ENCODE measurements at regions not wholly inside any gene's neighbourhood (a gene's known extent, or its start where the extent isn't known, plus 50 kb on each side); places are given as distances from the start of the nearest gene placed in this dataset.
"Not testable (repeated sequence)": the region's sequence is repeated elsewhere in the genome, so short reads cannot be mapped to it uniquely, and the experiment has no call there.

DNA sequence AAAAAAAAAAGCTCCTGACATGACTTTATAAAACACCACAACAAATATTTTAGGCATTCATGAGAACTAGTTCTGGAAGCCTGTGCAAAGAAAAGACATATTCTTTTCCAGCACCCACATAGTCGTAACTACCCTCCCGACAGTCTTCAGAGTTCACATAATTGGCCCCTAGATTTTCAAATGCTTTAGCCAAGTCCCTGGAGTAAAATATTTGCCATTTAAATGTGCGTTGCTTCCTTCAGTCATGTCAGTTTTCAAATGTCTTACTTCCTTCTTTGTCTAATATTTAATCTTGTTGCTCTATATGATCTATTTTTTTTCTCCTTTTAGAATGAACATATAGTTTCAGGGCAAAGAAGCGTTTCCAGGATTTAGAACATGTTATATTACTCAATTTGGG is 66.8 kb upstream of the KRAS start:
- no peak overlapping the region for H3K27ac Mint-ChIP-seq
- H3K27me3 Mint-ChIP-seq (ENCODE audit: low read depth in 3 of 3): peaks cover 0 to 1% (median 0%) of the 10 kb centered on the region in 3 donors
- no peak for DNase-seq
- H3K9me3 Mint-ChIP-seq: no peaks in the 10 kb centered on the region
- H3K36me3 Mint-ChIP-seq: peaks cover 0 to 5% (median 0%) of the 10 kb centered on the region in 3 donors
- peaks cover 21 to 30% of the 10 kb centered on the region in 2 donors for H3K4me1 Mint-ChIP-seq
- no peak overlapping the region for H3K4me3 Mint-ChIP-seq

DNA sequence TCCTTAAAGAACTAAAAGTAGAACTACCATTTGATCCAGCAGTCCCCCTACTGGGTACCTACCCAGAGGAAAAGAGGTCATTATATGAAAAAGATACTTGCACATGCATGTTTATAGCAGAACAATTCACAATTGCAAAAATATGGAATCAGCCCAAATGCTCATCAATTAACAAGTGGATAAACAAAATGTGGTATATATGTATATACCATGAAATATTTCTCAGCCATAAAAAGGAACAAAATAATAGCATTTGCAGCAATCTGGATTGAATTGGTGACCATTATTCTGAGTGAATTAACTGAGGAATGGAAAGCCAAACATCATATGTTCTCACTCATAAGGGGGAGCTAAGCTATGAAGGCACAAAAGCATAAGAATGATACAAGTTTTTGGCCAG is 64.7 kb upstream of the KRAS start:
- no peak overlapping the region for H3K27ac Mint-ChIP-seq
- H3K9me3 Mint-ChIP-seq: no peaks in the 10 kb centered on the region
- peaks cover 5 to 10% of the 10 kb centered on the region in 2 donors for H3K4me1 Mint-ChIP-seq
- H3K27me3 Mint-ChIP-seq (ENCODE audit: low read depth in 3 of 3): peaks cover 0 to 1% (median 0%) of the 10 kb centered on the region in 3 donors
- H3K4me3 Mint-ChIP-seq: no peak overlapping the region
- DNase-seq: no peak
- peaks cover 0 to 9% (median 0%) of the 10 kb centered on the region in 3 donors for H3K36me3 Mint-ChIP-seq

- H3K4me3 Mint-ChIP-seq; H3K27me3 Mint-ChIP-seq (ENCODE audit: low read depth in 3 of 3); H3K27ac Mint-ChIP-seq; DNase-seq; H3K4me1 Mint-ChIP-seq; H3K9me3 Mint-ChIP-seq; H3K36me3 Mint-ChIP-seq: not testable (repeated sequence)
Measured at GRCh38 chr12:25313266-25313990, 62.7 kb upstream of the KRAS start.

DNA sequence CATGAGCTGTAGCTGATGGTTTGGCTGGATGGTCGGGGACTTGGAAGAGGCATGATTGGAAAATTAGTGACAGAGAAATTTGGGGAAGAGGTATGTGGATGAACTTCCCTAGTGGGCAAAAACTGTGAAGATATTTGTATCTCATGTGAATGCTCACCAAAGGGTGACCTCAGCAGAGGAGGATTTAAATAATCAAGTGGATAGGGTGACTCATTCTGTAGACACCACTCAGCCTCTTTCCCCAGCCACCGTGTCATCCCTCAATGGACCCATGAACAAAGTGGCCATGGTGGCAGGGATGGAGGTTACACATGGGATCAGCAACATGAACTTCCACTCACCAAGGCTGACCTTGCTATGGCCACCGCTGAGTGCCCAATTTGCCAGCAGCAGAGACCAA is 60.8 kb upstream of the KRAS start:
- no peaks in the 10 kb centered on the region for H3K4me1 Mint-ChIP-seq
- peaks cover 0 to 3% (median 1%) of the 10 kb centered on the region in 3 donors for H3K27me3 Mint-ChIP-seq (ENCODE audit: low read depth in 3 of 3)
- no peak overlapping the region for H3K4me3 Mint-ChIP-seq
- peaks cover 0 to 9% (median under 1%) of the 10 kb centered on the region in 3 donors for H3K36me3 Mint-ChIP-seq
- DNase-seq: no peak
- no peak overlapping the region for H3K27ac Mint-ChIP-seq
- H3K9me3 Mint-ChIP-seq: no peaks in the 10 kb centered on the region

DNA sequence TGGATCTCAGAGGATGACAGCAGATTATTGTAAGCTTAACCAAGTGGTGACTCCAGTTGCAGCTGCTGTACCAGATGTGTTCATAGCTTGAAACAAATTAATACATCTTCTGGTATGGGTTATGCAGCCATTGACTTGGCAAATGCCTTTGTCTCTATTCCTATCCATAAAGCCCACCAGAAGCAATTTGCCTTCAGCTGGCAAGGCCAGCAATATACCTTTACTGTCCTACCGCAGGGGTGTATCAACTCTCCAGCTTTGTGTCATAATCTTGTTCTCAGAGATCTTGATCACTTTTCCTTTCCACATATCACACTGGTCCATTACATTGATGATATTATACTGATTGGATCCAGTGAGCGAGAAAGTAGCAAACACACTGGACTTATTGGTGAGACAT is 59.3 kb upstream of the KRAS start:
- H3K4me3 Mint-ChIP-seq; H3K27ac Mint-ChIP-seq; H3K27me3 Mint-ChIP-seq (ENCODE audit: low read depth in 3 of 3); H3K4me1 Mint-ChIP-seq; H3K9me3 Mint-ChIP-seq; DNase-seq: not testable (repeated sequence)
- peaks cover 0 to 13% (median 3%) of the 10 kb centered on the region in 3 donors for H3K36me3 Mint-ChIP-seq

DNA sequence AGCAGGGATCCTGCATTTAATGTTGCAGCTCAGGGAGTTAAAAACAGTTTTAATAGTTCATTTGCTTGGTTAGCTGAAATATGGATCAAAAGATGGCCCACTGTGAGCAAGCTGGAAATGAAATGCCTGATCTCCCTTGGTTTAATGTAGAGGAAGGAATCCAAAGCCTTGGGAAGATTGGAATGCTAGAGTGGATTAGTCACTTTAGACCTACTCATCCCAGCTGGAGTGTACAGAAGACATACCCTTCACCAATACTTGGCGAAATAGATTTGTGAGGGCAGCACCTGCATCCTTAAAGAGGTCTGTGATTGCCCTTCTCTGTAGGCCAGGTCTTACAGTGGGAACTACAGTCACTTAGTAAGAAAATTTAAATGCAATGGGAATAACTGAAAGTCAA is 58.0 kb upstream of the KRAS start:
- Mint-ChIP-seq H3K36me3 (peaks cover 0 to 8% (median 4%) of the 10 kb centered on the region in 3 donors), H3K27me3 (ENCODE audit: low read depth in 3 of 3) (peaks cover 0 to 6% (median 0%) of the 10 kb centered on the region in 3 donors), H3K4me3 (no peak overlapping the region), H3K9me3 (no peaks in the 10 kb centered on the region), H3K27ac (no peak overlapping the region), H3K4me1 (no peaks in the 10 kb centered on the region)
- no peak for DNase-seq

DNA sequence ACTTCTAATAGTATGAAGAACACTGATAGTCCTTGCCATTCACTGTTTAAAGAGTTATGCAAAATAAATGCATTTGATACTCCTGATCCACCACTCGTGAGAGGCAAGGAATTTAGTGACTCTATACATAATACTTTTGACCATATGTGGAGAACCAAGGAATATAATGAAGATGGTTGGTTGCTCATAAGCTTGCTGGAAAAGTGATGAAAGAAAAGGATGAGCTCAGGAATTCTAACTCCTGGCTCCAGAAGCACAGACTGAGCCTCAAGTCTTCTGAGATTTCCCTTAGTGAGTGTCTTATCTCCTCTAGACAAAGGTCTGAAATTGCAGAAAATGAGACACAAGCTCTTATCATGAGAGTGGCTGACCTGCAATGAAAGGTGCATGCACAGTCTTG is 57.1 kb upstream of the KRAS start:
- DNase-seq: no peak
- no peaks in the 10 kb centered on the region for H3K4me1 Mint-ChIP-seq
- no peaks in the 10 kb centered on the region for H3K9me3 Mint-ChIP-seq
- H3K4me3 Mint-ChIP-seq: no peak overlapping the region
- no peak overlapping the region for H3K27ac Mint-ChIP-seq
- peaks cover 0 to 8% (median 8%) of the 10 kb centered on the region in 3 donors for H3K36me3 Mint-ChIP-seq
- peaks cover 0 to 6% (median under 1%) of the 10 kb centered on the region in 3 donors for H3K27me3 Mint-ChIP-seq (ENCODE audit: low read depth in 3 of 3)

DNA sequence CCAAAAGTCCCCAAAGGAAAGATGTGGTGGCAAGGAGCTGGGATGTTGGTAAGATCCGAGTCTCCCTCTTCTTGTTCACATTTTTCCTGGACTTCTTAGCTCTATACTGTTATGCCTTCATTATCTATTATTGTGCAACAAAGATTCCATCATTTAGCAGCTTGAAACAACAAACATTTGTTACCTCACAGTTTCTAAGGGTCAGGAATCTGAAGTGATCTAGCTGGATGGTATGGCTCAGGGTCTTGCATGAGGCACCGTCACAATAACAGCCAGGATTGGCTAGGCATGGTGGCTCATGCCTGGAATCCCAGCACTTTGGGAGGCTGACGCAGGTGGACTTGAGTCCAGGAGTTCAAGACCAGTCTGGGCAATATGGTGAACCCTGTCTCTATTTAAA is 51.1 kb upstream of the KRAS start:
- Mint-ChIP-seq H3K9me3 (no peaks in the 10 kb centered on the region), H3K27ac (no peak overlapping the region), H3K36me3 (peaks cover 0 to 15% (median 8%) of the 10 kb centered on the region in 3 donors), H3K4me3 (no peak overlapping the region), H3K4me1 (no peaks in the 10 kb centered on the region), H3K27me3 (ENCODE audit: low read depth in 3 of 3) (peaks cover 0 to 6% (median 3%) of the 10 kb centered on the region in 3 donors)
- DNase-seq: no peak

Measured in immature natural killer cell (primary cell).